Medulla oblongata (tissue), 1 donor: ENCODE measurements at regions not wholly inside any gene's neighbourhood (a gene's known extent, or its start where the extent isn't known, plus 50 kb on each side); places are given as distances from the start of the nearest gene placed in this dataset.

Experiments
- DNase-seq: peaks from one replicate; pipeline ENCODE4 v3.0.0-alpha.2; 2015; ENCODE audit errors: extremely low spot score

DNA sequence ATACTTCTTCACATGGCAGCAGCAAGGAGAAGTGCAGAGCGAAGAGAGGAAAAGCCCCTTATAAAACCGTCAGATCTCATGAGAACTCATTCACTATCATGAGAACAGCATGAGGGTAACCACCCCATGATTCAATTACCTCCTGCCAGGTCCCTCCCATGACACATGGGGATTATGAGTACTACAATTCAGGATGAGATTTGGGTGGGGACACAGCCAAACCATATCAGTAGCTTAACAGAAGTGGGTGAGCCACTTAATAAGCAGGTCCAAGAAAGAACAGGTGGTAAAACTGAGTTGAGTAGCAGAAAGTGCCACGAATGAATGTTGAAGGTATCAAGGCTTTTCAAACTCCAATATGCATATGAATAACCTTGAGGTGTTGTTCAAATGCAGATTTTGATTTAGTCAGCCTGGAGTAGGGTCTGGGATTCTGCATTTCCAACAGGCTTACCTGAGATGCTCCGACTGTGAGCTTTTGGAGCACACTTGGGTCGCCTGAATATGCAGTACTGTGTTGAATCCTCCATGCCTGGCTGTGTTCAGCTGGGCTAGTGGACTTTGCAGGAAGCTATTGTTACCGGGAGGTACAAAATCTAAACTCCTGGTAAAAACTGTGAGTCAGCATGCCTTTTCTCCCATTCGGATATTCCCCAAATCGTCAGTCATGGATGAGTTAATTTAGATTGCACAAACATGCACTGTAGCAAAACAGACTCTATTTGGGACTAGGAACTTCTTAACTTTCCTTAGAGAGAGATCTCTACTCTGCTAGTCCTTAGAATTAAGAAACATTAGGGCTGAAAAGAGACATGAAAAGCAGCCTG is 69.0 kb upstream of the PRKCQ start:
- no peak for DNase-seq

DNA sequence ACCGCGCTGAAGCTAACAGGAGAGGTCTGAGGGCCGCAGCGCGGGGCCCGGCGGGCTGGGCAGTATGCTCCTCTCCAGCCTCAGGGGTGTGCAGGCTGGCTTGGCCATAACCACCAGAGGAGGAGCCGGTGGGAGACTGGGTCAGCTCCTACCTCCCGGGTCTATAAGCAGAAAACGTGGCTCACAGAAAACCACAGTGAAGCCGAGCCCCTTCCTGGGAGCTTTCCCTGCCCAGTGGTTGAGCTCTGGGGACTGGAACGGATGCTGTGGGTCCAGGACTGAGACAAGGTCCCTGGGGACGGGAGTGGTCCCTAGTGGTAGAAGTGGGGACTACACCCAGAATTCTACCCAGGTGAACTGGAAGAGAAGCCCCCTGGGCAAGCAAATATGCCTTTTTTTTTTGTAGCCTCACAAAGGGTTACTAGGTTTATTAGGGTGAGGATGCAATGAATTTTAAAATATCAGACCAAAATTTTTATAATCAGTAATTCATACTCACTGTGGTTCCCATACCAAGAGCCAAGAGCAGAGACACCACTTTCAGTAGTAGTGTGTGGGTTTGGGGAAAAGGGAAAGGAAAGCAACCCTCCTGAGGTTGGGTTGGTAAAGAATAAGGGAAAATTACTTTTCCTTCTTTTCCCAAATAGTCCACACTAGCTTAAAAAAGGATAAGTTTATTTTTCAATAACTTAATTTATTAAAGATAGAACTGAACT is 67.9 kb upstream of the PRKCQ start:
- DNase-seq, result peak; percentile 83

DNA sequence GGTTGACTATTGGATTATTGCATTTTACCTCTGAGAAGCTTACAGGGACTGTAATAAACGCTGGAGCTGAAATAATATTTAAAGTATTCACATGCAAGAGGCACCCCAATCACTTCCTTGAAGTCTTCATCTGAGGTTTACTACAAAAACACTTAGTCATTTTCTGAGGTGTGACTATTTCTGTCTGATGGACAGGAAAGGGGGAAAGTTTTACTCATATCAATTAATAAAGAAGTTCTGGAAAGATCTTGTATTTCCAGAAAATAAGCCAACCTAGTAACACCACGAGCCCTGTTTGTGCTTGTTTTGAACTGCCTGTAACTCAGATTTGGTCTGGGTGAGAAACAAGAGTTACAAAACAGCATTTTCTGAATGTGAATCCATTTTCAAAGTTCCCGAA is 63.9 kb upstream of the PRKCQ start:
- no peak for DNase-seq

DNA sequence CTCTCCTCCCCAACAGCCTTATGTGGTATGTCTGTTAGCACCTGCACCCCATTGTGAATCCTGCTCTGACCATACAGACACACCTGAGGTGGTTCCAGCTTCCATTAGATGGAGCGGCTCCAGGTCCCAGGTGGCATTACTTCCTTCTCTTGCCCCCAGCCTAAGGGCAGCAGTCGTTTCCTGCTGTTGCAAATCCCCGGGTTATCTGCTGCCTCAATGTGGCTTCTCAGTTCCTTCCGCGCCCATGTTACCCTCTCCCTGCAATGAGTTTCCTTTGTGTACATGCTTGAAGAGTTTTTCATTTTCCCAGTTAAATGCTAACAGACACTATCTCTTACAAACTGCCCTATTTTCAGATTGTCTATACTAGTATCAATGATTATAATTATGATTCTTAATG is 62.8 kb upstream of the PRKCQ start:
- no peak for DNase-seq

GRCh38 chr10:6640433-6641040 is 60.5 kb upstream of the PRKCQ start:
- DNase-seq, result no peak

DNA sequence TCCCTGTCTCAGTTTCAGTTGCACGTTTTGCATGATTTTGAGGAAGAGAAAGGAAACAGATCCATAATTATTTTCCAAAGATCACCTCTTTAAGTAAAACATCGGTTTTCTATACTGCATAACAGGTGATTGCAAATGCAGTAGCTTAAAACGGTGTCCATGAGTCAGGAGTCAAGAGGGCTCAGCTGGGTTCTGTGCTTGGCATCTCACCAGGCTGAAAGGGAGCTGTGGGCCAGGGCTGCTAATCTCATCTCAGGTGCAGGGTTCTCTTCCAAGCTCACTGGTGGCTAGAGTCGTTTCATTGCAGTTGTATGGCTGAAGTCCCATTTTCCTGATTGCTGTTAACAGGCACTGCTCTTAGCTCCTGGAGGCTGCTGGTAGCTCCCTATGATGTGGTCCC is 57.0 kb upstream of the PRKCQ start:
- DNase-seq, result no peak

- DNase-seq, result no peak
Observed at GRCh38 chr10:6635784-6636183, 55.7 kb upstream of the PRKCQ start.
